C1 segment of cervical spinal cord (tissue), 14 donors: ENCODE measurements at regions not wholly inside any gene's neighbourhood (a gene's known extent, or its start where the extent isn't known, plus 50 kb on each side); places are given as distances from the start of the nearest gene placed in this dataset.
A peak's percentile ranks its signal among the peaks of the same experiment; 100 is the strongest.

Experiments used
- DNase-seq, 14 donors: peaks; one replicate each; lab custom pipeline; 2025; lab: John Stamatoyannopoulos, UW

- no peak for DNase-seq
Observed at GRCh38 chr2:144607099-144607498, 87.2 kb upstream of the ZEB2 start.

GRCh38 chr2:144606466-144607095 lies 86.7 kb upstream of the ZEB2 start:
- DNase-seq: no peak

DNA sequence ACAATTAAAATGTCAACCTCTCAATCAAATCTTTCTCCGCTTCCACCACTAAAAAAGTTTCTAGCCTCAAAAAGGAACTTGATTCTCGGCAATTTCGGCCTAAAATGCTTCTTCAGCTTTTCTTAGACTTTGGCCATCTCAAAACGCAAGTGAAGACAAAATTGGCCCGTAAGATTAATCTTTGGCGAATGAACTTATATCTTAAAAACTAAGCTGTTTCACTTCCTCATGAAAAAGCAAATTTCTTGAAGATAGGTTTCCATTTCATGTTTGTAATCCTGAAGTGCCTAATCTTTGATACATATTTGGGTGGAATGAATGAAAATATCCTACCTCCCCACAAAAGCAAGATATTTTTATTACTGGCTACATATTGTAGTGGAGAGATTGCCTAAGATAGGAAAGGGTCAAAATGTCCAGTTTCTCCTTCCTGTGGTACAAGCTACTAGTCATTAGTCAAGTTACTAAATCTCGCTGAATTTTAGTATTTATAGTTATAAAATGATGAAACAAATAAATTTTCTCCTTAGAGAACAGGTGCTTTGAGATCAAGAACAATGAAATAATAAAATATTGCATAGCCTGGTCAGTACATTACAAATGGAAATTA lies 85.4 kb upstream of the ZEB2 start:
- no peak for DNase-seq

DNA sequence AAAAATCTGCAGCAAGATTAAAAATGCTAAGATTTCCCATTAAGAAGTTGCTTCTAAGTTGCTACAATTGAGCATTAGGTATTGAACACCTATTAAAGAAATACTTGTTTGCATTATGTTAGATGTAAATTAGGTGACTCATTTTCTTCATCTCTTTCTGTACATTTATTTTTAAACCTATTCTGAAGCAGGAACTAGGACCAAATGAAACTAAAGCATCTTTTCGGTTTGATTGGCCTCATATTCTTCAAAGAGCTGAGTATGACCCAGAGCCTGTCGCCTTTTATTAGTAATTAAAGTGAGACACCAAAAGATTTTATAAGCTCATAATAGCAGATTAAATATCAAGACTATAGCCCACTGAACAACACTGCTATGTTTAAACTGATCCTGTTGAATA lies 83.4 kb upstream of the ZEB2 start:
- DNase-seq: no peak

DNA sequence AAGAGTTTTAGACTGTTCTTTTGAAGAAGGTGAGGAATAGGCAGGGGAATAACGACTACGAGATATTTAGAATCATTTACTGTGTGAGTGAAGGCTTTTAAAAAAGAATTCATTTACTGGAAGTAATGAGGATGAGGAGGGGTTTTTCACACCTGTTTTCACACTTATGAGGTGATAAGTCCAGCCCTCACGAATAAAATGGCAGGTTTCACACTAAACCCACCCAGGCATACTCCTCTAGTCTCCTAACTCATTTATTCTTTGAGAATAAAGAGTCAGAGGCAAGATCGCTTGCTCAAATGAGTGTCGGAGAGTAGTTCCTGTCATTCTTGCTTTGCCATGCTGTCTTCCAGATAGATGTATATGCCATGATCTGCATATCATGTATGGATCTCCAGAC lies 79.0 kb upstream of the ZEB2 start:
- DNase-seq: no peak

GRCh38 chr2:144597894-144598593 lies 78.1 kb upstream of the ZEB2 start:
- DNase-seq: no peak

DNA sequence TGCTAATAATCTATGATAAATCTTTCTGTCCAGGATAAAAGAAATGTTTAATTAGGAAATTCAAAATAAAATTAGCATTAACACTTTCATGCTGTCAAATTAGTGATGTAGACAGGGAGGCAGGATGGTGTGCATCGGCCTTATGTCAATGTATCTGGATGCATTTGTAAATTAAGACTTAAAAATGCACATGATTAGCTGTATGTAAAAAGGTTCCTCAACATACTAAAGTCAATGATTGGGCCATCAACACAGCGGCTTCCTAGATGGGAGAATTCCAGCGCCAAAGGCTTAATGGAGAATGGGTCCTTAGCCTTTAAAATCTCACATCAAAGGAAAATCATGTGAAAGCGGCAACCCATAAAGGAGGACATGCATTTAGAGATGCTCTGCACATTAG lies 77.5 kb upstream of the ZEB2 start:
- DNase-seq: no peak

GRCh38 chr2:144596073-144596871 lies 76.4 kb upstream of the ZEB2 start:
- DNase-seq: peak in 2 of 14 donors; percentile 6 to 11

- DNase-seq: no peak
Observed at GRCh38 chr2:144595686-144596072, 75.8 kb upstream of the ZEB2 start.

- no peak for DNase-seq
Observed at GRCh38 chr2:144595279-144595678, 75.4 kb upstream of the ZEB2 start.

GRCh38 chr2:144593803-144594202 lies 73.9 kb upstream of the ZEB2 start:
- DNase-seq: no peak

- DNase-seq: no peak
Observed at GRCh38 chr2:144592500-144593256, 72.8 kb upstream of the ZEB2 start.

DNA sequence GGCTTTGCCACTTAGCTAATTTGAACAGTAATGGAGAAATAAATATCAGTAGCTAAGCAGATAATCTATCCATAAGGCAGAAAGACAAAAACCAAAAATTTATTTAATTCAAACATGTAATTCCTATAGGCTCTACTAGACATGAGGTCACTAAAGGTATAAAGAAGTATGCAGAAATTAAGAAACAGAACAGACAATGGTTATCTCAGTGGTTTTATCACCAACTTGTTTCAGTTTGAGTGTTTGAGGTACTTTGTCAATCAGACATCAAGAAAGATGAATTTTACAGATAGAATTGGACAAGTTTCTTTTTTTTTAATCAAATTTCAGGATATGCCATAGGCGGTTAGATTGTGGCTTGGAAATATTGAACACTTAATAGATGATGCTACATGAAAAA lies 67.4 kb upstream of the ZEB2 start:
- no peak for DNase-seq

DNA sequence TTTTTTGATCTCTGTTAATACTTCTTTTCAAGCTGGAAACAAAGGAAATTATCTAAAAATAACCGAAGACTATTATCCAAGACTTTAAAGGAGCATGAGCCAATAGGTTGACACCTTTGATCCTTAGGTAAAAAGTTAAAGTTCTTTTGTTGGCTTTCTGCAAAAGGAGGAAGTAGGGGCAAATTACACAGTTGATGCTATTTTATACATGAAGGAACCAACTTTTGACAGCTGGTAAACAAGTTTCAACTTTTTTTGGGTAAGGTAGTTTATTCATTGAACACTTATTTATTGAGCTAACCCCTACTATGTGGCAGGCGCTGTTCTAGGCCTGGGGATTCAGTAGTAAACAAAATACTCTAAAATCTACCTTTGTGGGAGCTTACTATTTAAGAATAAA lies 66.6 kb upstream of the ZEB2 start:
- no peak for DNase-seq

- no peak for DNase-seq
Observed at GRCh38 chr2:144583741-144584453, 64.0 kb upstream of the ZEB2 start.

DNA sequence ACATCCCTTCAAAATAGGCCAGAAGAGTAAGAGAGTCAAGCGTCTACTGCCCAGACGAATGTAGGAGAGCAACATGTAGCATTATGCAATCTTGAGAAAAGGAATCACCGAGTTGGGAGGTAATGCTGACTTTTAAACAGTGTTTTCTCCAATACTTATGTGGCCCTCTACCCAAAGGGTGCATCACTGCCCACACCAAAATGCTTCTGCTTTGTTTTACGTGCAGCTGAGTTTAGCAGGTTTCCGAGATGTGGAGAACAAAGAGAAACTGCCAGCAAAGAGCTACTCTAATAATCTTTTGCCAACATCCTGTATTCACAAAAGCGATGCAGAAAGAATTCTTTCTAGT lies 63.4 kb upstream of the ZEB2 start:
- DNase-seq: no peak

- no peak for DNase-seq
Observed at GRCh38 chr2:144582651-144583380, 62.9 kb upstream of the ZEB2 start.

DNA sequence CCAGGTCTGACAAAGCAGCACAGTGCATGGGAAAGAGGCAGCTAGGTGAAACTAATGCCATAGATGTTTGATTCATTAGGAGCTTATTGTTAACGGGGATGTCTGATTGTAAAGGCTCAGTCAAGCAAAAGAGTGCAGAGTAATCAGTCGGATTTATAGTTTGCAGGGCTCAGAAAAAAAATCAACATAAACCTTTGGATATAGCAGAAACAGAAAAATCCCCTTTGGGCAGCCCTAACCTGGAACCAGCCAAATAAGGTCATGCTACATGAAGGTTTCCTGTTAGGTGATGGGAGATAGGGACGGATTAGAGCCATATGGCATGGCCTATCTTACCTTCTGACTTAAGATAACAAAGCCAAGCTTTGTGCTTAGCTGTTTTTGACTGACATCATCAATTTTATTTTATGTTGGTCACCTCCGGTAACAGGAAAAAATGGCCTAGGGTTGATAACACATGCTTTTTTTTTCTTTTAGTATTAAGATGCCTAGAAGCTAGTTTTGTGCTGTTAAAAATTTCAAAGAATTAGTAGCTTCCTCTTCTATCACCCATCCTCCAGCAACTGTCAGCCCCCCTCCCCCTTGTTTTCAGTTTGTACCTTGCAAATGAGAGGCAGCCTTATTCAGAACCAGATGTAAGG lies 60.7 kb upstream of the ZEB2 start:
- no peak for DNase-seq

DNA sequence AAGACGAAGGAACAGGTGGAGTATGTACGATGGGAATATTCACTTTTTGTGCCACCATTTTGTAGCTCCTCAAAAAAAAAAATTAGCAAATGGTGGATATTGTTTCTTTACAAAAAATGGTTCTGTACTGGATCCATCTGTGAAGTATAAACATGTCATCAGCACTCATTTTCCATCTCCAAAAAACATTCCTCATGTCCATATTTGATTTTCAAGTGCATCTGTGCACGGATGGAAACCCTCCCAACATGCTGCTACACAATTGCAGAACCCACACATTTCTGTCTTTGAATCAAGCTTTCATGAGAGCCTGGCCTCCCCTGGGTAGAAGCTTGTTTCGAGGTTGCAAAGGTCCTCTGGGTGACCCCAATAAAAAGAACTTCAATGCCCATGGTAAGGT lies 59.6 kb upstream of the ZEB2 start:
- DNase-seq: no peak

GRCh38 chr2:144578099-144578498 lies 58.2 kb upstream of the ZEB2 start:
- DNase-seq: no peak
